Gastrocnemius medialis (tissue), 4 donors: ENCODE measurements at regions not wholly inside any gene's neighbourhood (a gene's known extent, or its start where the extent isn't known, plus 50 kb on each side); places are given as distances from the start of the nearest gene placed in this dataset.

Experiments used
- ATAC-seq, 2 donors: fragments of 150-250 bp; one replicate each; pipeline ENCODE4 v1.9.1; 2016
- DNase-seq, 2 donors: peaks; one replicate each; pipeline ENCODE4 v3.0.0-alpha.2; 2019
- H3K27ac ChIP-seq, 4 donors: fragments of 200-600 bp; sonication (generic); 1 replicate in 1 of 4; 2 replicates in 3 of 4; pipeline ENCODE4 v1.5.1; 2016 to 2018; ENCODE audit warnings: mild to moderate bottlenecking in 2 of 4, moderate library complexity in 1 of 4
- H3K27me3 ChIP-seq, 3 donors: fragments of 200-600 bp; sonication (generic) in 2 of 3; 1 replicate in 1 of 3; 2 replicates in 2 of 3; pipeline versions ENCODE4 v1.5.1 to v1.6.0; 2016 to 2019; ENCODE audit warnings: mild to moderate bottlenecking in 1 of 3, moderate library complexity in 1 of 3
- H3K36me3 ChIP-seq, 2 donors: fragments of 200-600 bp; sonication (generic) in 1 of 2; one replicate each; pipeline ENCODE4 v1.5.1; 2017 to 2018
- H3K4me1 ChIP-seq, 2 donors: fragments of 200-600 bp; sonication (generic) in 1 of 2; one replicate each; pipeline ENCODE4 v1.5.1; 2016 to 2017; ENCODE audit warnings: mild to moderate bottlenecking in 2 of 2
- H3K4me3 ChIP-seq, 4 donors: fragments of 200-600 bp; sonication (generic) in 3 of 4; 1 replicate in 1 of 4; 2 replicates in 3 of 4; pipeline ENCODE4 v1.5.1; 2016 to 2019; ENCODE audit warnings: mild to moderate bottlenecking in 2 of 4
- H3K9me3 ChIP-seq, 3 donors: fragments of 200-600 bp; sonication (generic) in 2 of 3; 1 replicate in 1 of 3; 2 replicates in 2 of 3; pipeline ENCODE4 v1.5.1; 2016 to 2019
- POLR2A ChIP-seq, 2 donors: fragments of 450-650 bp; IDR thresholded peaks; one replicate each; pipeline ENCODE4 v1.6.1; 2017; ENCODE audit warnings: antibody characterized with exemption in 2 of 2, mild to moderate bottlenecking in 2 of 2, moderate library complexity in 2 of 2
- in situ Hi-C, 4 donors: fragments of 200-750 bp; cut with MboI; loops; one replicate each; pipeline versions ENCODE4 v1.15.0 to v1.8.0; 2017; ENCODE audit warnings: low sequenced_read_pairs in 4 of 4
- intact Hi-C: fragments of 100-400 bp; cut with DNase I; formaldehyde crosslinking; loops from one replicate; pipeline ENCODE4 v1.15.1; 2023; ENCODE audit warnings: low total_unique reads
- TF ChIP-seq, protein P1 (sequence below), 5 experiments: fragments of 450-650 bp in 3 of 5; fragments of 200-600 bp in 2 of 5; sonication (generic) in 2 of 5; IDR thresholded peaks in 4 of 5; conservative IDR thresholded peaks in 1 of 5; 1 replicate in 4 of 5; 2 replicates in 1 of 5; pipeline ENCODE4 v1.5.1; 2016 to 2019; ENCODE audit warnings: antibody characterized with exemption in 5 of 5, mild to moderate bottlenecking in 3 of 5, moderate library complexity in 3 of 5

DNA sequence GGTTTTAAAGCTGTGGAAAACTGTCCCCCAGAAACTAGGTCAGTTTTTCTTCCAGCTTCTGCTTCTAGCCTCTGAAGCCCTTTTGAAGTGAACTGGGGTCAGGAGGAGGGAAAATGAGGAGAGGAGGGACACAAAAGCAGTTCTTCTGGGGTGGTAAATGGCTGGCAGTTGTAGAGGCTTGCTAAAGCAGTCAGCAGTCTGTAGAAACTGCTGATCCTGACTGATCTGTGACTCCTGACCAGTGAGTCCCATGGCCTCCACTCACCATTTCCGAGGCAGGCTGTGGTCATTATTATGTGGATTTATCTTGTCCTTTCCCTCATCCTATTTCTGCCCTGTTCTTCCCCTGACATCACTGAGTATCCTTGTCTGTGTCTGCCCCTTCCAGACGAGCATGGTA, 276.4 kb upstream of the ROPN1 start:
- DNase-seq, result no peak
- peaks cover 13 to 23% of the 10 kb centered on the region in 2 donors for H3K4me1 ChIP-seq
- in situ Hi-C loops (no loop called here), intact Hi-C loops (no loop called here)
- no peaks in the 10 kb centered on the region for H3K9me3 ChIP-seq
- no peak for ATAC-seq
- TF ChIP-seq, protein P1, sequence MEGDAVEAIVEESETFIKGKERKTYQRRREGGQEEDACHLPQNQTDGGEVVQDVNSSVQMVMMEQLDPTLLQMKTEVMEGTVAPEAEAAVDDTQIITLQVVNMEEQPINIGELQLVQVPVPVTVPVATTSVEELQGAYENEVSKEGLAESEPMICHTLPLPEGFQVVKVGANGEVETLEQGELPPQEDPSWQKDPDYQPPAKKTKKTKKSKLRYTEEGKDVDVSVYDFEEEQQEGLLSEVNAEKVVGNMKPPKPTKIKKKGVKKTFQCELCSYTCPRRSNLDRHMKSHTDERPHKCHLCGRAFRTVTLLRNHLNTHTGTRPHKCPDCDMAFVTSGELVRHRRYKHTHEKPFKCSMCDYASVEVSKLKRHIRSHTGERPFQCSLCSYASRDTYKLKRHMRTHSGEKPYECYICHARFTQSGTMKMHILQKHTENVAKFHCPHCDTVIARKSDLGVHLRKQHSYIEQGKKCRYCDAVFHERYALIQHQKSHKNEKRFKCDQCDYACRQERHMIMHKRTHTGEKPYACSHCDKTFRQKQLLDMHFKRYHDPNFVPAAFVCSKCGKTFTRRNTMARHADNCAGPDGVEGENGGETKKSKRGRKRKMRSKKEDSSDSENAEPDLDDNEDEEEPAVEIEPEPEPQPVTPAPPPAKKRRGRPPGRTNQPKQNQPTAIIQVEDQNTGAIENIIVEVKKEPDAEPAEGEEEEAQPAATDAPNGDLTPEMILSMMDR (IDR thresholded peaks at IDR 0.05 in 4 of 5, conservative IDR thresholded peaks at IDR 0.05 in 1 of 5), result no peak
- TF ChIP-seq POLR2A (IDR thresholded peaks at IDR 0.05), result no peak
- no peak overlapping the region for H3K4me3 ChIP-seq
- no peaks in the 10 kb centered on the region for H3K36me3 ChIP-seq
- no peaks in the 10 kb centered on the region for H3K27me3 ChIP-seq
- H3K27ac ChIP-seq, result no peak overlapping the region

DNA sequence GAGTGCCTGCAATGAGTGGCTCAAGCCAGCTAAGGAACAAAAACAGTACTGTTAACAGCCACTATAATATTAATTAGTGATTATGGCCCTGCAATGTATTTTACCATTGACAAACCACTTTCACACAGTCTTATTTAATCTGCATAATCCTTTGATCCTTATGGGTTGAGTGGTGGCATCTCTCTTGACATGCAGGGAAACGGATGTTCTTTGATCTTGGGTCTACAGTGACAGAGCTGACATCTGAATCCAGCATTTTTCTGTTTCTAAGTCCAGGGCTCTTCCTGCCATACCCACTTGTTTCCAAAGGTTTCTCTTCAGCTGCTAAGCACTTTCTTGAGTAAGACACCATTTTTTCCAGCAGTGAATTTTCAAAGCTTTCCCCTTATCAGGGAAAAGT, 277.7 kb upstream of the ROPN1 start:
- no peak for DNase-seq
- H3K9me3 ChIP-seq, result no peaks in the 10 kb centered on the region
- TF ChIP-seq, protein P1 (IDR thresholded peaks at IDR 0.05 in 4 of 5, conservative IDR thresholded peaks at IDR 0.05 in 1 of 5), result no peak
- no peak for TF ChIP-seq POLR2A (IDR thresholded peaks at IDR 0.05)
- H3K27me3 ChIP-seq, result no peaks in the 10 kb centered on the region
- in situ Hi-C loops (no loop called here), intact Hi-C loops (no loop called here)
- H3K4me3 ChIP-seq, result no peak overlapping the region
- no peaks in the 10 kb centered on the region for H3K36me3 ChIP-seq
- ATAC-seq, result no peak
- H3K4me1 ChIP-seq, result peaks cover 20% of the 10 kb centered on the region in 2 donors
- no peak overlapping the region for H3K27ac ChIP-seq

DNA sequence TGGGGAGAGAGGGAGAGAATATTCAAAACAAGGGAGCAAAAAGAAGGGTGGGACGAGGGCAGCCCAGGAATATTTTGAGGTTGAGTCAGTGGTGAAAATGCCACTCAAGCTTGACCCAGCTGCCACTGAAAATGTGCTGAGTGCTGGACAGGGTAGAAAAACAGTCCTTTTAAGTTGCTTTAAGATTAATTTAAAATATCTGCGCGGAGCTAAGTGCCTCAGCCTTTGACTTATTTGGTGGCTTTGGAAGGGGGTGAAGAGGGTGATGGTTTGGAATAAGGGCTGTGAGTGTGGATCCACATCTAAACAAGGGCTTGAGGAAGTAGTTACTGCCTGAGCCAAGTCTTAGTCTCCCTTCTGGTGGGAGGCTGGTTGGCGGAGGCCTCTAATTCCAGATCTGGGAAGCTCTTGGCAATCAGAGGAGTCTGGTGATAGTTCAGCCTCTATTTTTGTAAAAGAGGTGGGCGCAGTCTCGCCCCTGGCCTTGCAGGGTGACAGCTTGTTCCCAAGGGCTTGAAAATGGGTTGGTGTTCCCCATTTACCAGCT, 280.8 kb upstream of the ROPN1 start:
- no peak overlapping the region for H3K4me3 ChIP-seq
- in situ Hi-C loops (no loop called here), intact Hi-C loops (no loop called here)
- DNase-seq (no peak), ATAC-seq (no peak)
- H3K9me3 ChIP-seq, result no peaks in the 10 kb centered on the region
- TF ChIP-seq, protein P1 (IDR thresholded peaks at IDR 0.05 in 4 of 5, conservative IDR thresholded peaks at IDR 0.05 in 1 of 5), result no peak
- no peak for TF ChIP-seq POLR2A (IDR thresholded peaks at IDR 0.05)
- peak overlapping the region; percentile 43 to 83 (median 60) for H3K27ac ChIP-seq
- H3K36me3 ChIP-seq, result no peaks in the 10 kb centered on the region
- H3K27me3 ChIP-seq, result no peaks in the 10 kb centered on the region
- peaks cover 24 to 31% of the 10 kb centered on the region in 2 donors for H3K4me1 ChIP-seq

GRCh38 chr3:124273651-124274050, 281.7 kb upstream of the ROPN1 start:
- TF ChIP-seq, protein P1 (IDR thresholded peaks at IDR 0.05 in 4 of 5, conservative IDR thresholded peaks at IDR 0.05 in 1 of 5), result no peak
- TF ChIP-seq POLR2A (IDR thresholded peaks at IDR 0.05), result no peak
- ATAC-seq (no peak), DNase-seq (no peak)
- in situ Hi-C loops, result no loop called here
- H3K27me3 ChIP-seq, result no peaks in the 10 kb centered on the region
- no peaks in the 10 kb centered on the region for H3K36me3 ChIP-seq
- peaks cover 31 to 39% of the 10 kb centered on the region in 2 donors for H3K4me1 ChIP-seq
- H3K9me3 ChIP-seq, result no peaks in the 10 kb centered on the region
- no peak overlapping the region for H3K4me3 ChIP-seq
- intact Hi-C loops, result no loop called here
- peak overlapping the region in 3 of 4 donors; percentile 77 to 83 (median 81) for H3K27ac ChIP-seq

DNA sequence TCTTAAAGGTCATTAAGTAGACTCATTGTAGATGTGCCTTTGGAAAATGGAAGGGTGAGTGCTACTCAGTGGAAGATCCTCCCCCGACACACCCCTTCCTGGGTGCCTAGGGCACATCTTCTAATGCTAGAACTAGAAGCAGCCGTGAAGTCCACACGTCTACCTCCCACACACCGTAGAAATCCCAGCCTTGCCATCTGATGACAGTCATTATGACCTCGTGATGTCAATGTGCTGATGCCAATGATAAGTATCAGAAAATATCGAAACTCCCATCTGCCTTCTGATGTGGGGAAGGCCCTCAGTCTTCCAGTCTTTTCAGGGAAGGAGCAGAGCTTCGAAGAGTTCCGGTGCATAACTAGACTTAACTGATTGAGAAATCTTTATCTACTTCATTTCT, 282.1 kb upstream of the ROPN1 start:
- H3K27ac ChIP-seq, result peak overlapping the region; percentile 41 to 83 (median 79)

More for the DNA sequence above, 282.1 kb upstream of the ROPN1 start:
- no peaks in the 10 kb centered on the region for H3K36me3 ChIP-seq
- ATAC-seq, result no peak
- TF ChIP-seq, protein P1 (IDR thresholded peaks at IDR 0.05 in 4 of 5, conservative IDR thresholded peaks at IDR 0.05 in 1 of 5), result no peak
- TF ChIP-seq POLR2A (IDR thresholded peaks at IDR 0.05), result no peak
- peaks cover 35 to 39% of the 10 kb centered on the region in 2 donors for H3K4me1 ChIP-seq
- intact Hi-C loops, result no loop called here
- no peaks in the 10 kb centered on the region for H3K9me3 ChIP-seq
- no peak overlapping the region for H3K4me3 ChIP-seq
- in situ Hi-C loops, result no loop called here
- DNase-seq, result no peak
- no peaks in the 10 kb centered on the region for H3K27me3 ChIP-seq
